Mesendoderm (in vitro differentiated cells): ENCODE measurements at regions not wholly inside any gene's neighbourhood (a gene's known extent, or its start where the extent isn't known, plus 50 kb on each side); places are given as distances from the start of the nearest gene placed in this dataset.

ENCODE experiments used
- DNase-seq: peaks from one replicate; pipeline ENCODE4 v3.0.0; 2013
- H2AK5ac ChIP-seq: 2 replicates; pipeline ENCODE4 v1.6.1; 2013; ENCODE audit warnings: low read length, inconsistent platforms
- H2BK120ac ChIP-seq: 2 replicates; pipeline ENCODE4 v1.6.1; 2013; ENCODE audit warnings: low read depth, mild to moderate bottlenecking, low read length, moderate library complexity, mixed read lengths
- H2BK15ac ChIP-seq: replicated peaks from 2 replicates; pipeline ENCODE4 v1.6.1; 2013; ENCODE audit warnings: low read depth, mild to moderate bottlenecking, moderate library complexity
- H2BK5ac ChIP-seq: 2 replicates; pipeline ENCODE4 v1.6.1; 2013; ENCODE audit warnings: low read length, inconsistent platforms
- H3K18ac ChIP-seq: 2 replicates; pipeline ENCODE4 v1.6.1; 2013; ENCODE audit warnings: mild to moderate bottlenecking, low read length, mixed read lengths
- H3K23ac ChIP-seq: one replicate; pipeline ENCODE4 v1.6.1; 2013; ENCODE audit warnings: low read length
- H3K27ac ChIP-seq: 2 replicates; pipeline ENCODE4 v1.5.1; 2013; ENCODE audit warnings: low read depth, mild to moderate bottlenecking, inconsistent platforms, low read length, moderate library complexity
- H3K27me3 ChIP-seq: 2 replicates; pipeline ENCODE4 v1.6.1; 2013; ENCODE audit warnings: low read length, control low read depth, mild to moderate bottlenecking, inconsistent platforms; ENCODE audit not compliant: insufficient read depth, poor library complexity
- H3K36me3 ChIP-seq: 2 replicates; pipeline ENCODE4 v1.6.1; 2013; ENCODE audit warnings: low read length, inconsistent platforms; ENCODE audit not compliant: control insufficient read depth, insufficient read depth
- H3K4ac ChIP-seq: one replicate; pipeline ENCODE4 v1.6.1; 2013; ENCODE audit warnings: low read depth, mild to moderate bottlenecking, low read length, moderate library complexity
- H3K4me1 ChIP-seq: 2 replicates; pipeline ENCODE4 v1.6.1; 2013; ENCODE audit warnings: low read depth, low read length, inconsistent platforms; ENCODE audit not compliant: control insufficient read depth
- H3K4me2 ChIP-seq: 2 replicates; pipeline ENCODE4 v1.6.1; 2013; ENCODE audit warnings: low read length
- H3K4me3 ChIP-seq: 2 replicates; pipeline ENCODE4 v1.5.1; 2013; ENCODE audit warnings: mild to moderate bottlenecking, low read length
- H3K56ac ChIP-seq: one replicate; pipeline ENCODE4 v1.6.1; 2013; ENCODE audit warnings: low read length
- H3K79me1 ChIP-seq: 2 replicates; pipeline ENCODE4 v1.6.1; 2013; ENCODE audit warnings: low read length, inconsistent platforms
- H3K79me2 ChIP-seq: 2 replicates; pipeline ENCODE4 v1.6.1; 2013; ENCODE audit warnings: mild to moderate bottlenecking, low read length; ENCODE audit not compliant: control insufficient read depth, insufficient read depth
- H3K9ac ChIP-seq: 2 replicates; pipeline ENCODE4 v1.6.1; 2013; ENCODE audit warnings: low read length, inconsistent platforms
- H4K5ac ChIP-seq: one replicate; pipeline ENCODE4 v1.6.1; 2013; ENCODE audit warnings: low read length
- H4K8ac ChIP-seq: one replicate; pipeline ENCODE4 v1.6.1; 2013; ENCODE audit warnings: low read depth, mild to moderate bottlenecking, control low read depth, low read length, moderate library complexity
- WGBS: extraction: QIAGEN DNeasy Blood & Tissue Kit; methylation state at CpG from one replicate; pipeline ENCODE4 v1.1.7; 2013; ENCODE audit warnings: low lambda C conversion rate, missing lambda C conversion rate; ENCODE audit not compliant: insufficient coverage; ENCODE audit errors: extremely low coverage; 5-methylcytosine and 5-hydroxymethylcytosine counted together

GRCh38 chr10:129259128-129259815, 207.8 kb upstream of the MGMT start:
- no peak overlapping the region for H2AK5ac ChIP-seq

GRCh38 chr10:129272176-129272575, 194.9 kb upstream of the MGMT start:
- DNase-seq, result no peak
- H3K4me1 ChIP-seq, result no peaks in the 10 kb centered on the region
- H3K4me3 ChIP-seq, result no peak overlapping the region
- no peaks in the 10 kb centered on the region for H3K79me1 ChIP-seq
- H4K8ac ChIP-seq, result no peak overlapping the region
- H3K9ac ChIP-seq, result no peak overlapping the region
- H3K36me3 ChIP-seq, result no peaks in the 10 kb centered on the region
- WGBS, result no CpG with 5 or more reads among the region's 8 CpGs
- H3K4ac ChIP-seq, result no peak overlapping the region
- H3K56ac ChIP-seq, result no peak overlapping the region
- no peak overlapping the region for H2BK5ac ChIP-seq
- H3K18ac ChIP-seq, result no peak overlapping the region
- no peak overlapping the region for H3K27ac ChIP-seq
- no peak overlapping the region for H3K23ac ChIP-seq
- H3K79me2 ChIP-seq, result no peaks in the 10 kb centered on the region
- H3K4me2 ChIP-seq, result no peak overlapping the region
- no peak overlapping the region for H2BK15ac ChIP-seq
- H2BK120ac ChIP-seq, result no peak overlapping the region
- H2AK5ac ChIP-seq, result no peak overlapping the region
- no peak overlapping the region for H4K5ac ChIP-seq
- H3K27me3 ChIP-seq, result no peaks in the 10 kb centered on the region

More at GRCh38 chr10:129259128-129259815, 207.8 kb upstream of the MGMT start:
- WGBS, result no CpG with 5 or more reads among the region's 9 CpGs
- DNase-seq, result no peak
- no peak overlapping the region for H2BK5ac ChIP-seq
- H3K79me2 ChIP-seq, result no peaks in the 10 kb centered on the region
- no peak overlapping the region for H2BK15ac ChIP-seq
- no peak overlapping the region for H4K5ac ChIP-seq
- H3K4me2 ChIP-seq, result no peak overlapping the region
- H3K4me3 ChIP-seq, result no peak overlapping the region
- no peak overlapping the region for H3K4ac ChIP-seq
- no peak overlapping the region for H2BK120ac ChIP-seq
- no peaks in the 10 kb centered on the region for H3K79me1 ChIP-seq
- no peak overlapping the region for H3K56ac ChIP-seq
- H3K27me3 ChIP-seq, result no peaks in the 10 kb centered on the region
- H3K36me3 ChIP-seq, result no peaks in the 10 kb centered on the region
- H3K9ac ChIP-seq, result no peak overlapping the region
- H4K8ac ChIP-seq, result no peak overlapping the region
- no peak overlapping the region for H3K23ac ChIP-seq
- H3K27ac ChIP-seq, result no peak overlapping the region
- no peaks in the 10 kb centered on the region for H3K4me1 ChIP-seq
- no peak overlapping the region for H3K18ac ChIP-seq

DNA sequence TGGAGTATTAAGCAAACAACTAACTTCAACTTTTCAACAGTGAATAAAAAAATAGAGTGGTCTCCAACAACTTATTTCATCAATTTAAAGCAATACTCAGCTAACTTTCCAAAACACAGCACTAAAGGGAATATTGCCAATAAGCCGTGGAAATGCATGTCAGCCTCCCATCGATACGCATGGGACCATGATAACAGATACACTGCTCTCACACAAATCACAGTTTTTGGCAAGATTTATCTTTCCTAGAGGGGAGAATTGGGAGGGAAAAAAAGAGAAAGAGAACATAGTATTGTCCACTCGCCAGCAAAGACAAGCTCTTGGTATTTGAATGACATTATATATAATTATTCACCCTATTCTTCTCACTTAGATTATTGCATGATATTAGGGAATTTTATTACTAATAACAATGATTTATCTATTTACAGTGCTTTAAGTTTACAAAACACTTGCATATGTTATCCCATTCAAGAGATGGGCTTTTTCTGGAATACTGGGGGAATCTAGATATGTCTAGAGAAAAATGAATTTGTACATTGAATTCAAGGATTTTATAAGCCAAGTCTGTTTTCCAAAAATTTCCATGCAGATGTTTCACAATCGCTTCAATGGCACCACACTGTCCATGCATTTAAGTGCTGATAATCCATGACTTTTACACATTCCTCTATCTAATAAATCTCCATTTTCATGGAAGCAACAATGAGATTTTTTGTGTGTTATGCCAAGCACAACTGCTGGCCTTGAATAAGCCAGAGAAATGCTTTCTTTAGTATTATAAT, 194.0 kb upstream of the MGMT start:
- Histone ChIP-seq H2BK15ac (no peak overlapping the region), H3K36me3 (no peaks in the 10 kb centered on the region), H3K79me1 (no peaks in the 10 kb centered on the region), H3K4me2 (no peak overlapping the region), H3K27me3 (no peaks in the 10 kb centered on the region), H3K9ac (no peak overlapping the region), H3K27ac (no peak overlapping the region), H3K23ac (no peak overlapping the region), H4K5ac (no peak overlapping the region), H3K4ac (no peak overlapping the region), H4K8ac (no peak overlapping the region), H2AK5ac (no peak overlapping the region), H2BK120ac (no peak overlapping the region), H2BK5ac (no peak overlapping the region), H3K4me1 (no peaks in the 10 kb centered on the region), H3K18ac (no peak overlapping the region), H3K79me2 (no peaks in the 10 kb centered on the region), H3K56ac (no peak overlapping the region), H3K4me3 (no peak overlapping the region)
- WGBS, result no CpG with 5 or more reads among the region's 5 CpGs
- DNase-seq, result no peak

DNA sequence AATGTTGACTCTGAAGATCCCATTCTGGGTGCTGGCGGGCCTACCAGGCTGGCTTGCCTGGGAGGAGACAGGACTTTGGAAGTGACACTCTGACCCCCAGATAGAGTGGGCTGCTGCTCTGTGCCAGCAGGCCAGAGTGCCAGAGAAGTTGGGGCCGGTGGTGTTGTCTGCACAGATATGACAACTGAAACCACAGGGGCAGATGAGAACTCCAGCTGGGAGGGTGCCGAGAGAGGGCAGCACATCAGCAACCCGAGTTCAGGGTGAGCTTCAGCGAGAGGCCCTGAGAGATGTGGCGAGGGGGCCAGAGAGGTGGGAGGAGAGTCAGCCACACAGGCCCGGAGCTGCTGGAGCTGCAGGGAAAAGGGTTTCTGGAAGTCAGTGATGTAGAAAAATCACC, 193.2 kb upstream of the MGMT start:
- H3K4ac ChIP-seq, result no peak overlapping the region
- no CpG with 5 or more reads among the region's 7 CpGs for WGBS
- no peaks in the 10 kb centered on the region for H3K79me2 ChIP-seq
- H4K8ac ChIP-seq, result no peak overlapping the region
- DNase-seq, result no peak
- no peak overlapping the region for H3K27ac ChIP-seq
- H2AK5ac ChIP-seq, result no peak overlapping the region
- no peak overlapping the region for H3K56ac ChIP-seq
- no peaks in the 10 kb centered on the region for H3K27me3 ChIP-seq
- H3K9ac ChIP-seq, result no peak overlapping the region
- H3K18ac ChIP-seq, result no peak overlapping the region
- H3K4me2 ChIP-seq, result no peak overlapping the region
- no peak overlapping the region for H3K4me3 ChIP-seq
- no peaks in the 10 kb centered on the region for H3K79me1 ChIP-seq
- no peaks in the 10 kb centered on the region for H3K4me1 ChIP-seq
- H3K36me3 ChIP-seq, result no peaks in the 10 kb centered on the region
- no peak overlapping the region for H3K23ac ChIP-seq
- no peak overlapping the region for H2BK15ac ChIP-seq
- no peak overlapping the region for H2BK5ac ChIP-seq
- no peak overlapping the region for H2BK120ac ChIP-seq
- H4K5ac ChIP-seq, result no peak overlapping the region

- Histone ChIP-seq H2BK5ac (no peak overlapping the region), H3K27me3 (no peaks in the 10 kb centered on the region), H3K79me2 (no peaks in the 10 kb centered on the region), H4K8ac (no peak overlapping the region), H3K4me3 (no peak overlapping the region), H3K23ac (no peak overlapping the region), H3K9ac (no peak overlapping the region), H3K4ac (no peak overlapping the region), H3K36me3 (no peaks in the 10 kb centered on the region), H3K79me1 (no peaks in the 10 kb centered on the region), H4K5ac (no peak overlapping the region), H3K56ac (no peak overlapping the region), H3K18ac (no peak overlapping the region), H2BK120ac (no peak overlapping the region), H2BK15ac (no peak overlapping the region), H3K27ac (no peak overlapping the region), H3K4me1 (no peaks in the 10 kb centered on the region), H2AK5ac (no peak overlapping the region), H3K4me2 (no peak overlapping the region)
- WGBS, result no CpG with 5 or more reads among the region's 10 CpGs
- peak; percentile 79 for DNase-seq
Observed at GRCh38 chr10:129274748-129275474, 192.1 kb upstream of the MGMT start.
